ENCODE measurements at regions not wholly inside any gene's neighbourhood (a gene's known extent, or its start where the extent isn't known, plus 50 kb on each side); places are given as distances from the start of the nearest gene placed in this dataset.

DNA sequence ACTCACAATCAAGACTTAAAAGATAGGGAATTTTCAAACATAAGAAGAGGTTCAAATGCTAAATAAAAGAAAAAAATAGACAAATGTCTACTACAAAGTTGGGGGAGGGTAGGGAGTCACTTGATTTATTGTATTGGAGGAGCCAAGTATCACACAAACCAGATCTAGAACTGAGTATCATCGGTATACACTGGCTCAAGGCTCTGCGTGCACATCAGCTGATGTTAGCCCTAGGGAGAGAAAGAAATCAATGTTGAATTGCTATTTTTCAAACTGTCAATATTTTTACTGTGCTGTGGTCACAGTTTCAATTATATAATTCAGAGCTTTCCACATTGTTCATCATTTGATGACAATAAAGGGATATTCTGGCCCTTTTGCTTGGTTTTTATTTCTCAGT is 54.9 kb upstream of the RXFP2 start:
- H3K27me3 ChIP-seq (replicated peaks in 1 of 2; ENCODE audit: control insufficient read depth in 2 of 2, insufficient read depth in 2 of 2, low read length in 1 of 2): no peaks in the 10 kb centered on the region; a peak in 2 of 4 replicates
- FAIRE-seq (no peak), DNase-seq (ENCODE audit: low read depth, low spot score) (no peak), ATAC-seq (no peak)
- no TSS peak for BruUV-seq (replicated peaks)
- in situ Hi-C loops (cut with MboI): no loop called here
- no peak overlapping the region for H3K4me2 ChIP-seq (ENCODE audit: control insufficient read depth, insufficient read depth)
- no peaks in the 10 kb centered on the region for H3K36me3 ChIP-seq (ENCODE audit: control insufficient read depth in 2 of 2, insufficient read depth in 2 of 2, low read length in 1 of 2)
- ChIA-PET SMC1A (ENCODE audit: uncharacterized antibody, unreplicated experiment) (no interaction called here), RAD21 (ENCODE audit: unreplicated experiment) (no interaction called here), CTCF (no interaction called here), POLR2A (no interaction called here)
- no peaks in the 10 kb centered on the region for H3K9me3 ChIP-seq (replicated peaks; ENCODE audit: control insufficient read depth, insufficient read depth, low read length)
- H3K79me2 ChIP-seq (ENCODE audit: control insufficient read depth, insufficient read depth, low read length): no peaks in the 10 kb centered on the region
- TF ChIP-seq CBFB (IDR thresholded peaks at IDR 0.05; ENCODE audit: low read depth): no peak
- TF ChIP-seq ZNF207 (IDR thresholded peaks at IDR 0.05; ENCODE audit: borderline replicate concordance): no peak
- TF ChIP-seq SREBF2 (IDR thresholded peaks at IDR 0.05; ENCODE audit: low read length): no peak
- no peak for TF ChIP-seq NR2C2 (IDR thresholded peaks at IDR 0.05; ENCODE audit: borderline replicate concordance, control insufficient read depth, insufficient read length, low read depth)
- TF ChIP-seq SP1 (IDR thresholded peaks at IDR 0.05; ENCODE audit: low read depth, low read length): no peak
- TF ChIP-seq, protein P1, sequence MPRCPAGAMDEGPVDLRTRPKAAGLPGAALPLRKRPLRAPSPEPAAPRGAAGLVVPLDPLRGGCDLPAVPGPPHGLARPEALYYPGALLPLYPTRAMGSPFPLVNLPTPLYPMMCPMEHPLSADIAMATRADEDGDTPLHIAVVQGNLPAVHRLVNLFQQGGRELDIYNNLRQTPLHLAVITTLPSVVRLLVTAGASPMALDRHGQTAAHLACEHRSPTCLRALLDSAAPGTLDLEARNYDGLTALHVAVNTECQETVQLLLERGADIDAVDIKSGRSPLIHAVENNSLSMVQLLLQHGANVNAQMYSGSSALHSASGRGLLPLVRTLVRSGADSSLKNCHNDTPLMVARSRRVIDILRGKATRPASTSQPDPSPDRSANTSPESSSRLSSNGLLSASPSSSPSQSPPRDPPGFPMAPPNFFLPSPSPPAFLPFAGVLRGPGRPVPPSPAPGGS (IDR thresholded peaks at IDR 0.05; ENCODE audit: borderline replicate concordance, insufficient read depth, low read depth, low read length, poor library complexity, severe bottlenecking): no peak
- TF ChIP-seq CUX1 (IDR thresholded peaks at IDR 0.05; ENCODE audit: insufficient replicate concordance, low read depth, low read length): no peak
- TF ChIP-seq RCOR1 (conservative IDR thresholded peaks at IDR 0.05; ENCODE audit: low read depth, low read length): no peak
- TF ChIP-seq GATAD2B (conservative IDR thresholded peaks at IDR 0.05; ENCODE audit: low read depth): no peak
- no peak for TF ChIP-seq NFYB (IDR thresholded peaks at IDR 0.05; ENCODE audit: insufficient read depth, low read depth, low read length)
- no peak for TF ChIP-seq BHLHE40 (IDR thresholded peaks at IDR 0.05; ENCODE audit: borderline replicate concordance in 1 of 2, low read depth in 2 of 2, low read length in 1 of 2)
- no peak for TF ChIP-seq RAD51 (IDR thresholded peaks at IDR 0.05)
- TF ChIP-seq KDM1A (IDR thresholded peaks at IDR 0.05; ENCODE audit: borderline replicate concordance): no peak
- no peak for TF ChIP-seq NRF1 (conservative IDR thresholded peaks at IDR 0.05; ENCODE audit: low read depth, low read length)
- TF ChIP-seq, protein P2, sequence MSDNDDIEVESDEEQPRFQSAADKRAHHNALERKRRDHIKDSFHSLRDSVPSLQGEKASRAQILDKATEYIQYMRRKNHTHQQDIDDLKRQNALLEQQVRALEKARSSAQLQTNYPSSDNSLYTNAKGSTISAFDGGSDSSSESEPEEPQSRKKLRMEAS (IDR thresholded peaks at IDR 0.05; ENCODE audit: low read depth, low read length): no peak
- WGBS (ENCODE audit: insufficient coverage, insufficient replicate concordance, low lambda C conversion rate, missing lambda C conversion rate): 55% methylated on average over 2 of the region's 2 CpGs
- H2AFZ ChIP-seq (ENCODE audit: control insufficient read depth, low read depth, low read length): no peak overlapping the region
- intact Hi-C loops (cut with micrococcal nuclease; ENCODE audit: unreplicated experiment): no loop called here
- H3K4me1 ChIP-seq (ENCODE audit: control insufficient read depth, insufficient read depth, low read length): no peaks in the 10 kb centered on the region
- no peaks in the 10 kb centered on the region for H4K20me1 ChIP-seq (ENCODE audit: control insufficient read depth, insufficient read depth)
- no peak overlapping the region for H3K9ac ChIP-seq (ENCODE audit: control insufficient read depth, insufficient read depth, low read length)
- H3K4me3 ChIP-seq: no peak overlapping the region
- H3K27ac ChIP-seq (ENCODE audit: control insufficient read depth, insufficient read depth): no peak overlapping the region

Measured in GM12878 (cell line).